ENCODE measurements at regions not wholly inside any gene's neighbourhood (a gene's known extent, or its start where the extent isn't known, plus 50 kb on each side); places are given as distances from the start of the nearest gene placed in this dataset.

DNA sequence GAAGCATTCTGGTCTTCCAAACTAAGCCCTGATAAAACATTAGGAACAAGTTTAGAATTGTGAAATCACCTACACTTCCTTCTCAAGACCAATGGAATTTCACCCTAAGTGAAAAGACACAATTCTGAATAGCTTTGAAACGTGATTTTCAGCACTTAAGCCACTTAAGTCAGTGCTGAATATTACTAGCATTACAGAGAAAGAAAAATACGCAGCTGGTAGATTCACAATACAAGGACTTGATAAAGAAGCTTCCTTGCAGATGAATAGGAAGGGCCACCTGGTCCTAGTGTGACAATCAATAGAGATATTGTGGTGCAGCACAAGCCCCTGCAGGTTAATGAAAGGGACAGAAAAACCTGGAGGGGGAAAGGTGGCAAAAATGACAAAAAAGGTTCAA, 353.1 kb upstream of the ALCAM start:
- DNase-seq (ENCODE audit: low spot score), result no peak
- Histone ChIP-seq H2AFZ (no peak overlapping the region), H3K4me1 (ENCODE audit: insufficient read depth) (no peaks in the 10 kb centered on the region), H3K27ac (no peak overlapping the region), H3K9me3 (ENCODE audit: low read depth) (no peaks in the 10 kb centered on the region), H3K4me2 (no peak overlapping the region), H4K20me1 (ENCODE audit: insufficient read depth, poor library complexity, severe bottlenecking) (no peaks in the 10 kb centered on the region), H3K27me3 (no peaks in the 10 kb centered on the region), H3K4me3 (no peak overlapping the region), H3K79me2 (no peaks in the 10 kb centered on the region), H3K36me3 (replicated peaks; ENCODE audit: insufficient read depth, low read depth) (no peaks in the 10 kb centered on the region), H3K9me2 (replicated peaks; ENCODE audit: insufficient read depth) (no peaks in the 10 kb centered on the region)
- TF ChIP-seq EZH2 (IDR thresholded peaks at IDR 0.05; ENCODE audit: borderline replicate concordance), result no peak
- WGBS (ENCODE audit: low lambda C conversion rate, missing lambda C conversion rate), result 57% methylated on average over 2 of the region's 2 CpGs

DNA sequence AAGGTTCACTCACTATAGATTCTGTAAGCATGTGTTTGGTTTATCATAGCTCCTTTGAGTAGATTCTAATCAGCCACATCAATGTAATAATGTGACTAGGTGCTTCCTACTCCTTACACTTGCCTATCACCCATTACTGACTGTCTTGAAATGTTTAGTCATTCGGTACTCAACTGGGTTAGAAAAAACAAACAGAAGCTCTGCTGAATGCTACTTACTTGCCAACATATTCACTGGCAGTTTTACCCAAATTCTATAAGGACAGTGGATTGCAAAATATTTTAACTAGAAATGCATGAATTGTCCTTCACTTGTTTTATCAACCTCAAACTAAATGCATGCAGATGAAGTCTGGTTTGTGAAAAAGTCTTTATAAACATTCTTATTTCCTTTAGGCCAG, 352.1 kb upstream of the ALCAM start:
- Histone ChIP-seq H3K4me2 (no peak overlapping the region), H3K9me3 (ENCODE audit: low read depth) (no peaks in the 10 kb centered on the region), H4K20me1 (ENCODE audit: insufficient read depth, poor library complexity, severe bottlenecking) (no peaks in the 10 kb centered on the region), H3K79me2 (no peaks in the 10 kb centered on the region), H2AFZ (no peak overlapping the region), H3K4me3 (no peak overlapping the region), H3K36me3 (replicated peaks; ENCODE audit: insufficient read depth, low read depth) (no peaks in the 10 kb centered on the region), H3K9me2 (replicated peaks; ENCODE audit: insufficient read depth) (no peaks in the 10 kb centered on the region), H3K4me1 (ENCODE audit: insufficient read depth) (no peaks in the 10 kb centered on the region), H3K27ac (no peak overlapping the region), H3K27me3 (no peaks in the 10 kb centered on the region)
- no peak for TF ChIP-seq EZH2 (IDR thresholded peaks at IDR 0.05; ENCODE audit: borderline replicate concordance)
- TF ChIP-seq, protein P1, sequence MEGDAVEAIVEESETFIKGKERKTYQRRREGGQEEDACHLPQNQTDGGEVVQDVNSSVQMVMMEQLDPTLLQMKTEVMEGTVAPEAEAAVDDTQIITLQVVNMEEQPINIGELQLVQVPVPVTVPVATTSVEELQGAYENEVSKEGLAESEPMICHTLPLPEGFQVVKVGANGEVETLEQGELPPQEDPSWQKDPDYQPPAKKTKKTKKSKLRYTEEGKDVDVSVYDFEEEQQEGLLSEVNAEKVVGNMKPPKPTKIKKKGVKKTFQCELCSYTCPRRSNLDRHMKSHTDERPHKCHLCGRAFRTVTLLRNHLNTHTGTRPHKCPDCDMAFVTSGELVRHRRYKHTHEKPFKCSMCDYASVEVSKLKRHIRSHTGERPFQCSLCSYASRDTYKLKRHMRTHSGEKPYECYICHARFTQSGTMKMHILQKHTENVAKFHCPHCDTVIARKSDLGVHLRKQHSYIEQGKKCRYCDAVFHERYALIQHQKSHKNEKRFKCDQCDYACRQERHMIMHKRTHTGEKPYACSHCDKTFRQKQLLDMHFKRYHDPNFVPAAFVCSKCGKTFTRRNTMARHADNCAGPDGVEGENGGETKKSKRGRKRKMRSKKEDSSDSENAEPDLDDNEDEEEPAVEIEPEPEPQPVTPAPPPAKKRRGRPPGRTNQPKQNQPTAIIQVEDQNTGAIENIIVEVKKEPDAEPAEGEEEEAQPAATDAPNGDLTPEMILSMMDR (IDR thresholded peaks at IDR 0.05; ENCODE audit: poor library complexity), result no peak
- TF ChIP-seq EZH2phosphoT487 (IDR thresholded peaks at IDR 0.05; ENCODE audit: low read depth, severe bottlenecking, unreplicated experiment), result no peak
- 85% methylated on average over 1 of the region's 1 CpG for WGBS (ENCODE audit: low lambda C conversion rate, missing lambda C conversion rate)
- DNase-seq (ENCODE audit: low spot score), result no peak

DNA sequence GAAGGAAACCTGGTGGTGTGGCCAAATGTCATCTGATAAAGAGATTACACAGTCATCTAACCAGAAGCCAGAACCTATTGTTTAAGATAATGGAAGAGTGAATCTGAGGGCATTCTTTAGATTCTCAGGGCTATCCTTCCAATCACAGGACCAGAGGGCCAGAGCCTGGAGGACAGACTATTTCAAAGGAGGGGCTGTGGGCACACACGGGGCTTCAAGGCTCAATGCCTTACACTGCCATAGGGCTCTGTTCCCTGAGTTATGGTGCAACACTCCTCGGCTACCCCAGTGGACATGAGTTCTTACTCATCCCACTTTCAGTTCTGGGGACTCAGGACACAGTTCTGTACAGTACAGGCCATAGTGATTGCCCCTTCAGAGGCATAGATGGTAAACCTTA, 343.9 kb upstream of the ALCAM start:
- no peaks in the 10 kb centered on the region for H3K9me3 ChIP-seq (ENCODE audit: low read depth)
- H3K27me3 ChIP-seq, result no peaks in the 10 kb centered on the region
- no peak overlapping the region for H3K4me2 ChIP-seq
- no peaks in the 10 kb centered on the region for H3K79me2 ChIP-seq
- H3K9me2 ChIP-seq (replicated peaks; ENCODE audit: insufficient read depth), result no peaks in the 10 kb centered on the region
- TF ChIP-seq EZH2 (IDR thresholded peaks at IDR 0.05; ENCODE audit: borderline replicate concordance) (no peak), EZH2phosphoT487 (IDR thresholded peaks at IDR 0.05; ENCODE audit: low read depth, severe bottlenecking, unreplicated experiment) (no peak)
- TF ChIP-seq, protein P1 (IDR thresholded peaks at IDR 0.05; ENCODE audit: poor library complexity), result no peak
- no peaks in the 10 kb centered on the region for H3K36me3 ChIP-seq (replicated peaks; ENCODE audit: insufficient read depth, low read depth)
- H3K4me1 ChIP-seq (ENCODE audit: insufficient read depth), result no peaks in the 10 kb centered on the region
- H3K4me3 ChIP-seq, result no peak overlapping the region
- DNase-seq (ENCODE audit: low spot score), result no peak
- no peaks in the 10 kb centered on the region for H4K20me1 ChIP-seq (ENCODE audit: insufficient read depth, poor library complexity, severe bottlenecking)
- 51% methylated on average over 2 of the region's 2 CpGs for WGBS (ENCODE audit: low lambda C conversion rate, missing lambda C conversion rate)
- no peak overlapping the region for H3K27ac ChIP-seq
- H2AFZ ChIP-seq, result no peak overlapping the region

DNA sequence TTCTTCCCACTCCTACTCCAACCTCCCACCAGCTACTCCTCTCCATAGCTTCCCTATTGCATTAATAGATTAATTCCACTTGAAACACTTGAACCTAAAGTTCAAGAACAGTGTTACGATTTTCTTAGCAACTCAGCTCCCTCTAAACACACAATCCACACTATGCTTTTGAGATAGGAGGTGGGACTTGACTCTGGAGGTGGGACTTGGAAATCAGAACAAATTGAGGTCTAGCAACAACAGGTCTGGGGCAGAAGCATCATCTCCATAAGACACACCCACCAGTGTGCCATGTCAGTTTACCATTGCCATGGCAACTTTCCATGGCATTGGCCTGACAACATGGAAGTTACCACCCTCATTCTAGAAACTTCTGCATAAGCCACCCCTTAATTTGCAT, 336.5 kb upstream of the ALCAM start:
- Histone ChIP-seq H3K4me2 (no peak overlapping the region), H3K27me3 (no peaks in the 10 kb centered on the region), H3K9me3 (ENCODE audit: low read depth) (no peaks in the 10 kb centered on the region), H3K27ac (no peak overlapping the region), H3K79me2 (no peaks in the 10 kb centered on the region), H3K4me3 (no peak overlapping the region), H3K4me1 (ENCODE audit: insufficient read depth) (peaks cover 4% of the 10 kb centered on the region), H4K20me1 (ENCODE audit: insufficient read depth, poor library complexity, severe bottlenecking) (no peaks in the 10 kb centered on the region), H3K9me2 (replicated peaks; ENCODE audit: insufficient read depth) (no peaks in the 10 kb centered on the region), H3K36me3 (replicated peaks; ENCODE audit: insufficient read depth, low read depth) (no peaks in the 10 kb centered on the region), H2AFZ (no peak overlapping the region)
- 81% methylated on average over 1 of the region's 1 CpG for WGBS (ENCODE audit: low lambda C conversion rate, missing lambda C conversion rate)
- no peak for DNase-seq (ENCODE audit: low spot score)
- TF ChIP-seq EZH2phosphoT487 (IDR thresholded peaks at IDR 0.05; ENCODE audit: low read depth, severe bottlenecking, unreplicated experiment) (no peak), EZH2 (IDR thresholded peaks at IDR 0.05; ENCODE audit: borderline replicate concordance) (no peak)
- TF ChIP-seq, protein P1 (IDR thresholded peaks at IDR 0.05; ENCODE audit: poor library complexity), result no peak
